ENCODE measurements at regions not wholly inside any gene's neighbourhood (a gene's known extent, or its start where the extent isn't known, plus 50 kb on each side); places are given as distances from the start of the nearest gene placed in this dataset.

- no peak overlapping the region for H4K5ac ChIP-seq (ENCODE audit: insufficient read length, low read depth, low read length)
- no CpG with 5 or more reads among the region's 7 CpGs for WGBS (ENCODE audit: extremely low coverage, insufficient read length, low lambda C conversion rate)
- H3K23ac ChIP-seq (ENCODE audit: insufficient read length, low read depth, low read length): no peak overlapping the region
- TF ChIP-seq CTCF (conservative IDR thresholded peaks at IDR 0.05): no peak
- H3K27me3 ChIP-seq (ENCODE audit: insufficient read depth, low read length): no peaks in the 10 kb centered on the region
- H3K56ac ChIP-seq (ENCODE audit: insufficient read length, low read depth, low read length): no peak overlapping the region
- H3K4me1 ChIP-seq (ENCODE audit: insufficient read depth, low read length): peaks cover 10% of the 10 kb centered on the region; the same call in 1 of the 2 replicates
- H2BK12ac ChIP-seq (ENCODE audit: insufficient read length, low read depth, low read length): no peak overlapping the region
- H3K14ac ChIP-seq (ENCODE audit: insufficient read depth, low read length): no peak overlapping the region
- H3K9me3 Mint-ChIP-seq: no peaks in the 10 kb centered on the region
- H3K27me3 Mint-ChIP-seq (ENCODE audit: low read depth): peaks cover 34% of the 10 kb centered on the region
- no peak overlapping the region for H2AFZ ChIP-seq (ENCODE audit: low read length)
- H4K8ac ChIP-seq (replicated peaks; ENCODE audit: insufficient read length, low read depth, low read length): no peak overlapping the region
- H4K20me1 ChIP-seq (ENCODE audit: control insufficient read depth, insufficient read depth, insufficient read length): no peaks in the 10 kb centered on the region
- H2BK5ac ChIP-seq (ENCODE audit: insufficient read length, low read length): no peak overlapping the region
- H4K91ac ChIP-seq (ENCODE audit: insufficient read length, low read depth, low read length): no peak overlapping the region
- H2BK120ac ChIP-seq (ENCODE audit: low read depth, low read length, poor library complexity, severe bottlenecking): no peak overlapping the region
- H3K4me2 ChIP-seq (ENCODE audit: insufficient read depth, insufficient read length, low read length): no peak overlapping the region
- no peaks in the 10 kb centered on the region for H3K23me2 ChIP-seq (ENCODE audit: insufficient read length, low read depth, low read length, poor library complexity, severe bottlenecking)
- H3K18ac ChIP-seq (ENCODE audit: insufficient read length, low read depth, low read length): no peak overlapping the region
- no peak overlapping the region for H2AK5ac ChIP-seq (ENCODE audit: insufficient read length, low read length)
- H3K36me3 Mint-ChIP-seq (ENCODE audit: insufficient read depth in 1 of 3, low read depth in 3 of 3): no peaks in the 10 kb centered on the region; a peak in 1 of 7 replicates
- no peak overlapping the region for H3T11ph ChIP-seq (ENCODE audit: low read length)
- no peak overlapping the region for H3K4me3 Mint-ChIP-seq
- no peaks in the 10 kb centered on the region for H3K9me3 ChIP-seq (ENCODE audit: control insufficient read depth, low read depth, low read length)
- H2BK15ac ChIP-seq (ENCODE audit: low read depth, low read length): no peak overlapping the region
- no peaks in the 10 kb centered on the region for H3K79me2 ChIP-seq (ENCODE audit: insufficient read depth, low read length)
- H3K27ac Mint-ChIP-seq: no peak overlapping the region
- H3K4me1 Mint-ChIP-seq: peaks cover 33 to 38% of the 10 kb centered on the region in 2 experiments
- H2BK20ac ChIP-seq (ENCODE audit: low read depth, low read length, poor library complexity, severe bottlenecking): no peak overlapping the region
- H3K27ac ChIP-seq (ENCODE audit: insufficient read length, low read depth, low read length): no peak overlapping the region
- no peaks in the 10 kb centered on the region for H3K79me1 ChIP-seq (ENCODE audit: insufficient read depth, low read depth, low read length, poor library complexity, severe bottlenecking)
- no peak overlapping the region for H3K9ac ChIP-seq (ENCODE audit: extremely low read depth, insufficient read length, low read length)
- DNase-seq: no peak
- no peak overlapping the region for H3K4ac ChIP-seq (ENCODE audit: low read depth, low read length)
Measured at GRCh38 chr2:16329421-16329820, 336.2 kb downstream of the CYRIA start.

All from H9 (cell line).